Suprapubic skin (tissue), 4 donors: ENCODE measurements at regions not wholly inside any gene's neighbourhood (a gene's known extent, or its start where the extent isn't known, plus 50 kb on each side); places are given as distances from the start of the nearest gene placed in this dataset.

Experiments used
- DNase-seq, 2 donors: peaks; one replicate each; pipeline ENCODE4 v3.0.0-alpha.2; 2019; ENCODE audit warnings: low spot score in 2 of 2
- H3K27ac ChIP-seq: fragments of 200-600 bp; sonication (generic); one replicate; pipeline ENCODE4 v1.5.1; 2019
- H3K27me3 ChIP-seq: fragments of 200-600 bp; sonication (generic); one replicate; pipeline ENCODE4 v1.5.1; 2019
- H3K36me3 ChIP-seq: fragments of 200-600 bp; sonication (generic); one replicate; pipeline ENCODE4 v1.5.1; 2019
- H3K4me1 ChIP-seq: fragments of 200-600 bp; sonication (generic); one replicate; pipeline ENCODE4 v1.5.1; 2019
- H3K4me3 ChIP-seq: fragments of 200-600 bp; sonication (generic); one replicate; pipeline ENCODE4 v1.5.1; 2019; ENCODE audit warnings: mild to moderate bottlenecking
- H3K9me3 ChIP-seq: fragments of 200-600 bp; sonication (generic); one replicate; pipeline ENCODE4 v1.5.1; 2019
- EP300 ChIP-seq: sonication (generic); formaldehyde crosslinking; IDR thresholded peaks from one replicate; pipeline ENCODE4 v1.6.1; 2017; ENCODE audit warnings: antibody characterized with exemption
- POLR2A ChIP-seq, 2 donors: fragments of 450-650 bp; IDR thresholded peaks; one replicate each; pipeline ENCODE4 v1.6.1; 2017; ENCODE audit warnings: antibody characterized with exemption in 2 of 2, mild to moderate bottlenecking in 2 of 2, moderate library complexity in 2 of 2
- POLR2AphosphoS5 ChIP-seq, 3 donors: sonication (generic); formaldehyde crosslinking; IDR thresholded peaks; one replicate each; pipeline ENCODE4 v1.6.1; 2017; ENCODE audit warnings: antibody characterized with exemption in 3 of 3
- WGBS: methylation state at CpG from one replicate; pipeline ENCODE4 v1.1.5; 2018; 5-methylcytosine and 5-hydroxymethylcytosine counted together
- TF ChIP-seq, protein P1 (sequence below), 2 donors: fragments of 200-600 bp in 1 of 2; fragments of 450-650 bp in 1 of 2; sonication (generic) in 1 of 2; IDR thresholded peaks; one replicate each; pipeline ENCODE4 v1.5.1; 2016 to 2019; ENCODE audit warnings: antibody characterized with exemption in 2 of 2, mild to moderate bottlenecking in 1 of 2, moderate library complexity in 1 of 2

GRCh38 chrX:96376266-96376665 lies 308.4 kb upstream of the DIAPH2 start:
- DNase-seq = no peak
- H3K36me3 ChIP-seq = no peaks in the 10 kb centered on the region
- WGBS = 59% methylated on average over 2 of the region's 2 CpGs
- H3K4me1 ChIP-seq = peaks cover 3% of the 10 kb centered on the region
- H3K4me3 ChIP-seq = no peak overlapping the region
- TF ChIP-seq EP300 = no peak
- no peak for TF ChIP-seq POLR2AphosphoS5 (IDR thresholded peaks at IDR 0.05)
- TF ChIP-seq POLR2A (IDR thresholded peaks at IDR 0.05) = no peak
- TF ChIP-seq, protein P1, sequence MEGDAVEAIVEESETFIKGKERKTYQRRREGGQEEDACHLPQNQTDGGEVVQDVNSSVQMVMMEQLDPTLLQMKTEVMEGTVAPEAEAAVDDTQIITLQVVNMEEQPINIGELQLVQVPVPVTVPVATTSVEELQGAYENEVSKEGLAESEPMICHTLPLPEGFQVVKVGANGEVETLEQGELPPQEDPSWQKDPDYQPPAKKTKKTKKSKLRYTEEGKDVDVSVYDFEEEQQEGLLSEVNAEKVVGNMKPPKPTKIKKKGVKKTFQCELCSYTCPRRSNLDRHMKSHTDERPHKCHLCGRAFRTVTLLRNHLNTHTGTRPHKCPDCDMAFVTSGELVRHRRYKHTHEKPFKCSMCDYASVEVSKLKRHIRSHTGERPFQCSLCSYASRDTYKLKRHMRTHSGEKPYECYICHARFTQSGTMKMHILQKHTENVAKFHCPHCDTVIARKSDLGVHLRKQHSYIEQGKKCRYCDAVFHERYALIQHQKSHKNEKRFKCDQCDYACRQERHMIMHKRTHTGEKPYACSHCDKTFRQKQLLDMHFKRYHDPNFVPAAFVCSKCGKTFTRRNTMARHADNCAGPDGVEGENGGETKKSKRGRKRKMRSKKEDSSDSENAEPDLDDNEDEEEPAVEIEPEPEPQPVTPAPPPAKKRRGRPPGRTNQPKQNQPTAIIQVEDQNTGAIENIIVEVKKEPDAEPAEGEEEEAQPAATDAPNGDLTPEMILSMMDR (IDR thresholded peaks at IDR 0.05) = no peak
- H3K27me3 ChIP-seq = no peaks in the 10 kb centered on the region
- no peaks in the 10 kb centered on the region for H3K9me3 ChIP-seq
- H3K27ac ChIP-seq = no peak overlapping the region

DNA sequence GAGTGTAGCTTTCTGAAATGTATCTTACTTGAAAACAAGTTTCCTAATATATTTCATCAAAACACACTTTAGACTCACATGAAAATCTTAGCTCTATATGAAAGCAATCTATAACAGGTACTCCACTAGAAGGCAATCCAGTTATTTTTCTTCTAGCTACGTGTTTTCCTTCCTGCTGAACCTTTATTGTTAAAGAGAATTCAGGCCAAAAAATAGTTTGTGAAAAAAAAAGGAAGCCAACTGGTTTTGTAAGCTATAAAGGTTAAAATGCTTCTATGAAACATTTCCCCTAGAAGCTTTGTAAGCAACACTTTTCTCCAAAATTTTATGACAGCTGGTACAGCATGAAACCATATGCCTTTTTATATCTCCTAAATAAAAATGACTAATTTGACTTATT lies 304.7 kb upstream of the DIAPH2 start:
- 26% methylated on average over 1 of the region's 1 CpG for whole genome bisulfite sequencing
- Histone ChIP-seq H3K9me3 (no peaks in the 10 kb centered on the region), H3K27me3 (no peaks in the 10 kb centered on the region), H3K27ac (no peak overlapping the region), H3K4me1 (no peaks in the 10 kb centered on the region), H3K36me3 (no peaks in the 10 kb centered on the region), H3K4me3 (no peak overlapping the region)
- TF ChIP-seq EP300 (no peak), POLR2AphosphoS5 (IDR thresholded peaks at IDR 0.05) (no peak), POLR2A (IDR thresholded peaks at IDR 0.05) (no peak)
- TF ChIP-seq, protein P1 (IDR thresholded peaks at IDR 0.05) = no peak
- no peak for DNase-seq

GRCh38 chrX:96382018-96382417 lies 302.6 kb upstream of the DIAPH2 start:
- DNase-seq = no peak
- TF ChIP-seq POLR2A (IDR thresholded peaks at IDR 0.05) (no peak), EP300 (no peak)
- TF ChIP-seq, protein P1 (IDR thresholded peaks at IDR 0.05) = no peak
- Histone ChIP-seq H3K9me3 (no peaks in the 10 kb centered on the region), H3K27ac (no peak overlapping the region), H3K27me3 (no peaks in the 10 kb centered on the region), H3K4me3 (no peak overlapping the region), H3K36me3 (no peaks in the 10 kb centered on the region), H3K4me1 (no peaks in the 10 kb centered on the region)

DNA sequence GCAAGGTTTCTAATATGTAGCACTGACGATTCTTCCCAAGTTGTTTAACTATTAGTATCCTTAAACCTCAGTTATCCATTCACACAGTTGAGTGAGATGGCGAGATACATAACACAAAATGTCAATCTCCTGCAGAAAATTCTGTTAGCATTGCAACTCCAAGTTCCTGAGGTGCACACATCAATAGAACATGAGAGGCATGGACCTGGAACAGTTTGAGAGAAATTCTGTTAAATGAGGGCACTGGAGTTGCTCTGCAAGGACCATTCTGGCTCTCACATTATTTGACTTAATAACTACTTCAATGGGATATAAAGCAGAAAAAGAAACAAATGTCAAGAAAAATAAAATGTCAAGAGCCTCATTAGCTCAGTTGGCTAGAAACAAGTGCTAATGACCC lies 301.2 kb upstream of the DIAPH2 start:
- DNase-seq = no peak
- no peak for TF ChIP-seq POLR2A (IDR thresholded peaks at IDR 0.05)
- TF ChIP-seq, protein P1 (IDR thresholded peaks at IDR 0.05) = no peak
- no peak for TF ChIP-seq POLR2AphosphoS5 (IDR thresholded peaks at IDR 0.05)
- no peak for TF ChIP-seq EP300
- H3K9me3 ChIP-seq = no peaks in the 10 kb centered on the region
- H3K36me3 ChIP-seq = no peaks in the 10 kb centered on the region
- no peaks in the 10 kb centered on the region for H3K4me1 ChIP-seq
- H3K27ac ChIP-seq = no peak overlapping the region
- H3K4me3 ChIP-seq = no peak overlapping the region
- no peaks in the 10 kb centered on the region for H3K27me3 ChIP-seq
- WGBS = 52% methylated on average over 2 of the region's 2 CpGs

DNA sequence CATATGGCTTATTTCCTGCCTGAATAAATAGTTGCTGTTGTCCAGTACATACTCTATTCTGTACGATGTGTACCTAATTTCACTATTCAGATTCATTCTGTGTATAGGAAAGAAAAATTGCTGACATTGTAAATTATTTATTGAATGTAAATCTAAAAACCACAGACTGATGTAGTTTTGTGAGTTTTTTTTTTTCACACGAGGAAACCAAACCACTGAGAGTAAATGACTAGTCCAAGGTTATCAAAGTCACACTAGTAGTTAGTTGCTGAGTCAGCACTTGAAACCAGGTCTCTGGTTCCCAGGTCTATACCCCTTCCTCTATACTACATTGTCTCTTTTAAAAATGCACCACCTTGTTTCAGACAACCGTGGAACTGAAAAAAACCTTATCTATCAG lies 298.3 kb upstream of the DIAPH2 start:
- TF ChIP-seq EP300 (no peak), POLR2A (IDR thresholded peaks at IDR 0.05) (no peak), POLR2AphosphoS5 (IDR thresholded peaks at IDR 0.05) (no peak)
- TF ChIP-seq, protein P1 (IDR thresholded peaks at IDR 0.05) = no peak
- Histone ChIP-seq H3K9me3 (no peaks in the 10 kb centered on the region), H3K27me3 (no peaks in the 10 kb centered on the region), H3K36me3 (no peaks in the 10 kb centered on the region), H3K4me3 (no peak overlapping the region), H3K4me1 (no peaks in the 10 kb centered on the region), H3K27ac (no peak overlapping the region)
- no peak for DNase-seq
- WGBS = 65% methylated on average over 3 of the region's 3 CpGs
